Ishikawa (cell line): ENCODE measurements at regions not wholly inside any gene's neighbourhood (a gene's known extent, or its start where the extent isn't known, plus 50 kb on each side); places are given as distances from the start of the nearest gene placed in this dataset.

Experiments
- CEBPB ChIP-seq: IDR thresholded peaks from 2 replicates; pipeline ENCODE4 v1.6.1; 2012
- CREB1 ChIP-seq: IDR thresholded peaks from 2 replicates; pipeline ENCODE4 v1.6.1; 2012; ENCODE audit warnings: low read depth
- EGR1 ChIP-seq: IDR thresholded peaks from 2 replicates; pipeline ENCODE4 v1.6.1; 2012
- EP300 ChIP-seq: IDR thresholded peaks from 2 replicates; pipeline ENCODE4 v1.6.1; 2012; ENCODE audit warnings: borderline replicate concordance
- FOXM1 ChIP-seq: IDR thresholded peaks from 2 replicates; pipeline ENCODE4 v1.6.1; 2012; ENCODE audit warnings: low read depth, borderline replicate concordance
- NFIC ChIP-seq: IDR thresholded peaks from 2 replicates; pipeline ENCODE4 v1.6.1; 2012
- RAD21 ChIP-seq: IDR thresholded peaks from 2 replicates; pipeline ENCODE4 v1.6.1; 2012; ENCODE audit warnings: low read depth
- REST ChIP-seq: IDR thresholded peaks from 2 replicates; pipeline ENCODE4 v1.6.1; 2012; ENCODE audit warnings: low read depth, mild to moderate bottlenecking
- TAF1 ChIP-seq: IDR thresholded peaks from 2 replicates; pipeline ENCODE4 v1.6.1; 2012; ENCODE audit warnings: low read depth, mild to moderate bottlenecking
- TCF12 ChIP-seq: IDR thresholded peaks from 2 replicates; pipeline ENCODE4 v1.6.1; 2012; ENCODE audit warnings: low read depth
- TEAD4 ChIP-seq: IDR thresholded peaks from 2 replicates; pipeline ENCODE4 v1.6.1; 2012
- YY1 ChIP-seq: IDR thresholded peaks from 2 replicates; pipeline ENCODE4 v1.6.1; 2012; ENCODE audit warnings: low read depth
- ZBTB7A ChIP-seq: IDR thresholded peaks from 2 replicates; pipeline ENCODE4 v1.6.1; 2012; ENCODE audit warnings: low read depth
- TF ChIP-seq, protein P1 (sequence below): IDR thresholded peaks from 2 replicates; pipeline ENCODE4 v1.6.1; 2012
- TF ChIP-seq, protein P2 (sequence below): IDR thresholded peaks from 2 replicates; pipeline ENCODE4 v1.6.1; 2012

- no peak for TF ChIP-seq EP300
- TF ChIP-seq CEBPB = peak; percentile 48; the same call in 1 of the 2 replicates
Observed at GRCh38 chr12:92275443-92276154, 130.0 kb upstream of the BTG1 start.

DNA sequence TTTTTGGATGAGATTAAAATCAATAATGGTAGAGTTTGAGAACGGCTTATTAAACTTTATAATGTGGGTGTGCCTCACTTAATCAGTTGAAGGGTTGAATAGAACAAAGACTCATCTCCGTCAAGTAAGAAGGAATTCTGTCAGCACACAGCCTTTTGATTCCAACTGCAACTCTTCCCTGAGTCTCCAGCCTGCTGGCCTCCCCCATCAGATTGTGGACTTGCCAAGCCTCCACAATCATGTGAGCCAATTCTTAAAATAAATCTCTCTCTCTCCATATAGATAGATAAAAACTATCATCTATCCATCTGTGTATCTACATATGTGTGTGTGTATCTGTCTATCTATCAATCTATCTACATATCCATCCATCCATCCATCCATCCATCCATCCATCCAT lies 127.4 kb upstream of the BTG1 start:
- TF ChIP-seq REST (no peak), RAD21 (no peak), ZBTB7A (no peak), EGR1 (no peak), NFIC (no peak), CREB1 (no peak), EP300 (no peak), TCF12 (no peak), CEBPB (no peak)
- TF ChIP-seq, protein P1, sequence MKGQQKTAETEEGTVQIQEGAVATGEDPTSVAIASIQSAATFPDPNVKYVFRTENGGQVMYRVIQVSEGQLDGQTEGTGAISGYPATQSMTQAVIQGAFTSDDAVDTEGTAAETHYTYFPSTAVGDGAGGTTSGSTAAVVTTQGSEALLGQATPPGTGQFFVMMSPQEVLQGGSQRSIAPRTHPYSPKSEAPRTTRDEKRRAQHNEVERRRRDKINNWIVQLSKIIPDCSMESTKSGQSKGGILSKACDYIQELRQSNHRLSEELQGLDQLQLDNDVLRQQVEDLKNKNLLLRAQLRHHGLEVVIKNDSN = no peak
- TF ChIP-seq, protein P2, sequence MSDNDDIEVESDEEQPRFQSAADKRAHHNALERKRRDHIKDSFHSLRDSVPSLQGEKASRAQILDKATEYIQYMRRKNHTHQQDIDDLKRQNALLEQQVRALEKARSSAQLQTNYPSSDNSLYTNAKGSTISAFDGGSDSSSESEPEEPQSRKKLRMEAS = no peak

GRCh38 chr12:92272061-92272964 lies 126.7 kb upstream of the BTG1 start:
- no peak for TF ChIP-seq REST
- no peak for TF ChIP-seq NFIC
- TF ChIP-seq TAF1 = no peak
- TF ChIP-seq CEBPB = no peak
- no peak for TF ChIP-seq FOXM1
- TF ChIP-seq EP300 = no peak
- no peak for TF ChIP-seq CREB1
- no peak for TF ChIP-seq TCF12
- TF ChIP-seq, protein P2 = no peak

DNA sequence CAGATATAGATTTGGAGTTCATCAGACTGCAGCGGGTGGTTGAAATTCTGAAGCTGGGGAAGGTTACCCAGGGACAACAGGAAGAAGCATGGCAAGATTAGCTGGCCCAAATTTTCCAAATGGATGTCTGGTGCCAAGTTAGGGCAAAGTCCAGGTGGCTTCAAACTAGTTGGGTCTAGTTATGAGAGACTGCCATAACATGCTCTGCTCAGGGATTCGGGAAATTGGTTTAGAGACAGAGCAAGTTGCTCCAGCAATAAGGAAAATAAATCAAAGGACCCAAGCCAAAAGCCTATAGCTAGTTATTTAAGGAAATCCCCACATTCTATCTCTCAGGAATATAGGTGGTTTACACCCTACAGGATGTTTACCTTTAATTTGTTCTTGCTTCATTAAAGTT lies 125.7 kb upstream of the BTG1 start:
- TF ChIP-seq ZBTB7A (no peak), YY1 (no peak), TEAD4 (no peak), CREB1 (no peak), EP300 (no peak), NFIC (no peak), RAD21 (no peak), TAF1 (no peak), CEBPB (no peak), REST (no peak), TCF12 (no peak), FOXM1 (no peak)
- TF ChIP-seq, protein P2 = no peak
- TF ChIP-seq, protein P1 = no peak
